ENCODE measurements at regions not wholly inside any gene's neighbourhood (a gene's known extent, or its start where the extent isn't known, plus 50 kb on each side); places are given as distances from the start of the nearest gene placed in this dataset.

DNA sequence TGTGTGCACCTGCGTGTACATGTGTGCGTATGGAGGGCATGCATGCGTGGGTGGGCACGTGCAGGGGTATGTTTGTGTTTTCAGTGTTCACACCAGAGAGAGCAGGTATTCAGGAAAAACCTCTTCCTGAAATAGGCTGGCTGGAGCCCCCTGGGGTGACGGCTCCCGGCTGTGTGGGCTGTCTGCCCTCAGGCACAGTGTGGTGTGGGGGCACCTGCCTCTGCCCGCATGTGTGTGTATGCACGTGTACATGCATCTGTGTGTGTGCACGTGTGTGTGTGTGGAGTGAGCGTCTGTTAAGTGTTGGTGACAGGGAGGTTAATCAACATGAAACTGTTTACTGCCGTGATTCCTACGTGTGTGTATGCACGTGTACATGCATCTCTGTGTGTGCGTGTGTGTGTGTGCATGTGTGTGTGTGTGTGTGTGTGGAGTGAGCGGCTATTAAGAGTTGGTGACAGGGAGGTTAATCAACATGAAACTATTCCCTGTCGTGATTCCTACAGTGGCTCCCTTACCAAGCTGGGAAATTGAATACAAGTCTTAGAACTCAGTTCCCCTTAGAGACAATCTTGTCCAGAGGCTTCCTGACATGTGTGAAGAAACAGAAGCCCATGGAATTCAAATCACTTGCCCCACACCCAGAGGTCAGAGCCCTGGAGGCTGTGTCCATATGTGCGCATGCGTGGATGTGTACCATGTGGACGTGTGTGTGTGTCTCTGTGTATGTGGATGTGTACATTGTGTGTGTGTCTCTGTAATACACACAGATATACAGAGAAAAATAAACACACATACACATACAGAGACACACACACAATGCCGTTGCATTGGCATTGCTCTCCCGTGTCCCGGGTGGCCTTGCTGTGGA is 372.4 kb upstream of the IRX4 start:
- TF ChIP-seq, protein P1, sequence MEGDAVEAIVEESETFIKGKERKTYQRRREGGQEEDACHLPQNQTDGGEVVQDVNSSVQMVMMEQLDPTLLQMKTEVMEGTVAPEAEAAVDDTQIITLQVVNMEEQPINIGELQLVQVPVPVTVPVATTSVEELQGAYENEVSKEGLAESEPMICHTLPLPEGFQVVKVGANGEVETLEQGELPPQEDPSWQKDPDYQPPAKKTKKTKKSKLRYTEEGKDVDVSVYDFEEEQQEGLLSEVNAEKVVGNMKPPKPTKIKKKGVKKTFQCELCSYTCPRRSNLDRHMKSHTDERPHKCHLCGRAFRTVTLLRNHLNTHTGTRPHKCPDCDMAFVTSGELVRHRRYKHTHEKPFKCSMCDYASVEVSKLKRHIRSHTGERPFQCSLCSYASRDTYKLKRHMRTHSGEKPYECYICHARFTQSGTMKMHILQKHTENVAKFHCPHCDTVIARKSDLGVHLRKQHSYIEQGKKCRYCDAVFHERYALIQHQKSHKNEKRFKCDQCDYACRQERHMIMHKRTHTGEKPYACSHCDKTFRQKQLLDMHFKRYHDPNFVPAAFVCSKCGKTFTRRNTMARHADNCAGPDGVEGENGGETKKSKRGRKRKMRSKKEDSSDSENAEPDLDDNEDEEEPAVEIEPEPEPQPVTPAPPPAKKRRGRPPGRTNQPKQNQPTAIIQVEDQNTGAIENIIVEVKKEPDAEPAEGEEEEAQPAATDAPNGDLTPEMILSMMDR (IDR thresholded peaks at IDR 0.05; ENCODE audit: low read length) = no peak
- TF ChIP-seq EZH2 (IDR thresholded peaks at IDR 0.05; ENCODE audit: borderline replicate concordance, low read length) = no peak

Measured in OCI-LY1 (cell line).